Superior temporal gyrus (tissue), 1 donor: ENCODE measurements at regions not wholly inside any gene's neighbourhood (a gene's known extent, or its start where the extent isn't known, plus 50 kb on each side); places are given as distances from the start of the nearest gene placed in this dataset.
"Not testable (repeated sequence)": the region's sequence is repeated elsewhere in the genome, so short reads cannot be mapped to it uniquely, and the experiment has no call there.

Experiments
- DNase-seq: peaks from one replicate; pipeline ENCODE4 v3.0.0-alpha.2; 2016; ENCODE audit errors: extremely low spot score

GRCh38 chr11:57917632-57918031 is 106.0 kb upstream of the OR9Q1 start:
- no peak for DNase-seq

DNA sequence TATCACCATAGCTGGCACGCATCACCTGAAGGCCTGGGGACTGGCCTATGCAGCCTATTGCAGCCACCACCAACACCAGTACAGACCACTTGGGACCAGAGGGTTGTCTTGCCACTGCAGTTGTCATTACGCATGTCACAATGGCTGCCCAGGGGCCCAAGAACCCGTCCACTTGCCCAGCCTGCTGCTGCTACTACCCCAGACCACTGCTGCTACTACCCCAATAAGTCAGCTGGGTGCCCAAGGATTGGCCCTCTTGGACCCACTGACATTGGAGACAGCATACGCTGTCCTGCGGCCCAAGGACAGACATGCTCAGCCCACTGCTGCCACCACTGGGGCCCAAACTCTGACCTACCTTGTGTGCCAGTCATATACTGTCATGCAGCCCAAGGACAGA is 102.7 kb upstream of the OR9Q1 start:
- no peak for DNase-seq

DNA sequence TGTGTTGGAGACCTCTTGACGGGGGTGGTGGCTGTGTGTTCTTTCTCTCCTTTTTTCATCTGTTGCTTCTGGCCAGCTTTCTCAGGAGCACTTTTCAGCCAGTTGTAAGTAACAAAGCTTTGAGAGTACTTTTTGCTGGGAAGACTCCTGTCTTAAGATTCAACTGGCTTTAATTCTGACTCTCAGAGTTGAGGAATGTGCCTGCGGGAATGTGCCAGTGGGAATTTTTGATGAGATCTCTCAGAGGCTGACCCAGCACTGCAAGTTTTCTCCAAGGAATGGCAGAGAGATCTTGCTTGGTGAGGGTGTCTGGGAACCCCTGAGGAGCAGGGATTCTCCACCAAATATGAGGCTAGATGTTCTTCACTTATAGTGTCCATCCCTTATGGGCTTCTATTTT is 91.6 kb upstream of the OR9Q1 start:
- no peak for DNase-seq

DNA sequence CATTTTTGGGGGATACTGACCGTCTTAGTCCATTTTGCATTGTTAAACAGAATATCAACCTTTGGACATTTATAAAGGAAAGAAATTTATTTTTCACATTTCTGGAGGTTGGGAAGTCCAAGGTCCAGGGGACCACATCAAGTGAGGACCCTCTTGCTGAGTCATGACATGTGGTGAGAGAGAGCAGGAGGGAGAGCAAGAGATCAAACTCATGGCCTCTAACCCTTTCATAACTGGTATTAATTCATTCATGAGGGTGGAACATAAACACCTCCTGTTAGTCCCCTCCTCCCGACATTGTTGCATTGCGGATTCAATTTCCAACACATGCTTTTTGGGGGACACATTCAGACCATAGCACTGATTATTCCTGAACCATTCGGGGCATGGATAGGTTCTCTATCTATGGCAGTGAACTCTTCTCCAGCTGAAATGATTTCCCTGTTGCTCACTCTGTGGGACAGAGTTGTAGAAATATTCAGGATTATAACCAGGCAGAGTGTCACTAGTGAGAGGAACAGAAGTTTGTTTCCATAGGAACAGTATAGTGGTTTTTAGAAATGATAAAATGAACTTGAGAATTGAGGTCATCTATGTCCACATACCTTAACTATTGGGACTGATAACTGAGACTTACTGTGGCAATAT is 88.2 kb upstream of the OR9Q1 start:
- no peak for DNase-seq

- DNase-seq, result no peak
Measured at GRCh38 chr11:57936050-57936418, 87.6 kb upstream of the OR9Q1 start.

GRCh38 chr11:57937431-57937830 is 86.2 kb upstream of the OR9Q1 start:
- DNase-seq, result no peak

DNA sequence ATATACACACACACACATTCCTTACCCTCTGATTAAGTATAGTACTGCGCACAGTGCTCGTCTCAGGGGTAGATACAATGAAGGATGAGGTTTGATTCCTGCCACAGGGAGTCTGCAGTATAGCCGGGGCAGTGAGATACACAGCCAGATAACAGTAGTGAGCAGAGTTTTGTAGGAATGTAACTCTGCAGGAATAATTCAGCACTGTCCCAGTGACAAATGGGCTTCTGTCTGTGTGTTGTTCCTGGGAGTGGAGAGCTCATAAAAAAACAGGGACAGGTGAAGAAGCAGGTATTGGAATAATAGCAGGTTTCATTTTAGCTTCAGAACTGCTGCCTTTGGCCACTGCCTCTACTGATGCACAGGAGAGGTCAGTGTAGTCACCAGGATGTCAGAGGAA is 85.3 kb upstream of the OR9Q1 start:
- DNase-seq, result no peak

- DNase-seq, result no peak
Measured at GRCh38 chr11:57940044-57940756, 83.5 kb upstream of the OR9Q1 start.

- no peak for DNase-seq
Measured at GRCh38 chr11:57941875-57942274, 81.8 kb upstream of the OR9Q1 start.

- no peak for DNase-seq
Measured at GRCh38 chr11:57942808-57943207, 80.9 kb upstream of the OR9Q1 start.

- DNase-seq, result not testable (repeated sequence)
Measured at GRCh38 chr11:57943766-57944165, 79.9 kb upstream of the OR9Q1 start.

DNA sequence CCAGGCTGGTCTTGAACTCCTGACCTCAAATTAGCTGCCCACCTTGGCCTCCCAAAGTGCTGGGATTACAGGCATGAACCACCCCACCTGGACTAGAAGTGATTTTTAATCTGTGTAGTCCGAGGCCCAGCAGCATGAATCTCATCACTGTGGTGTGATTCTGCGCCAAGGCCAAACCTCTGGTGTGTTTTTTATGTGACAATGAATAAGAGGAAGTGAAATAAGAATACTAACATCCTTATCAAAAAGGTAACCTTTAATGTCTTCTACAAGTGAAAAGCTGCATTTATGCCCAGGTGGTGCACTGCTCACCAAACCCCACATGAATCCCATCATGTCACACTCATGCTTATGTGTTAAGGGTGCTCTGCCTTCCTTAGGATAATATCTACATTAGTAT is 77.1 kb upstream of the OR9Q1 start:
- no peak for DNase-seq

GRCh38 chr11:57964660-57965059 is 59.0 kb upstream of the OR9Q1 start:
- DNase-seq, result no peak

DNA sequence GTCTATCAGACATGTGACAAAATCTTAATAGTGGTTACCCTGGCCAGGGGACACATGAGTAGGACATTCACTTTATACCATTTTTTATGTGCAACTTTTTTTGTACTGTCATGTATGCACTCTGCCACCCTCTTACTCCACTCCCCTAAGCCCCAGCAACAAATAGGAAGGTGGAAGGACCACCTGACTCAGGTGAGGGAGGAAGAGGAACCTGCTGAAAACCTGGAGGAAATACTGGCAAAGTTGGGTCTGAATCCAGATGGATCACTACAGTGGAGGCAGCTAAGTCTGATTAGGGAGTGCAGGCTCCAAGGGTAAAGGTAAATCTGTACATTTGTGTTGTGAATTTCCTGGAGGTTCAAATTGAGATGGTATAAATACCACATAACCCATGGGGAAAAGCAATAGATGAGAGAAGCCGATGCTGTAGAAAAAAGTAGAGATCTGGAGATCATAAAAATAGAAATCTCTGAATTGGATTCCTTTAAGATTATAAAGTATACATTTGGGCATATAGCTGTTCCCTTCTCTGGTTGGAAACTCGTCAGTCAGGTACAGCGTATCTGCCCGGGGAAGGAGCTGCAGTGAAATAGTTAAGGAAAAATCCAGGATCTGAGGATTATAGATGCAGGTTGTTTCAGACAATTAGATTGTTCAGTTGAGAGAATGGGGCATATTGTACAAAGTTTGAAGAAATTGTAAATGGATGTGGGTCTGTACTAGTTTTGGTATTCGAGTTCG is 52.2 kb upstream of the OR9Q1 start:
- no peak for DNase-seq

- no peak for DNase-seq
Measured at GRCh38 chr11:57972013-57972367, 51.7 kb upstream of the OR9Q1 start.
